Coronary artery (tissue), 2 donors: ENCODE measurements at regions not wholly inside any gene's neighbourhood (a gene's known extent, or its start where the extent isn't known, plus 50 kb on each side); places are given as distances from the start of the nearest gene placed in this dataset.

Experiments
- DNase-seq: peaks from one replicate; pipeline ENCODE4 v3.0.0-alpha.2; 2017; ENCODE audit warnings: low spot score
- H3K27ac ChIP-seq, 2 donors: fragments of 200-600 bp; sonication (generic); one replicate each; pipeline ENCODE4 v1.5.1; 2016 to 2019
- H3K4me3 ChIP-seq: fragments of 200-600 bp; sonication (generic); 2 replicates; pipeline ENCODE4 v1.5.1; 2016; ENCODE audit warnings: mild to moderate bottlenecking, moderate library complexity
- TF ChIP-seq, protein P1 (sequence below): fragments of 200-600 bp; sonication (generic); IDR thresholded peaks from one replicate; pipeline ENCODE4 v1.5.1; 2019; ENCODE audit warnings: antibody characterized with exemption

GRCh38 chr15:96600350-96600749, 269.9 kb downstream of the NR2F2 start:
- no peak for DNase-seq
- TF ChIP-seq, protein P1, sequence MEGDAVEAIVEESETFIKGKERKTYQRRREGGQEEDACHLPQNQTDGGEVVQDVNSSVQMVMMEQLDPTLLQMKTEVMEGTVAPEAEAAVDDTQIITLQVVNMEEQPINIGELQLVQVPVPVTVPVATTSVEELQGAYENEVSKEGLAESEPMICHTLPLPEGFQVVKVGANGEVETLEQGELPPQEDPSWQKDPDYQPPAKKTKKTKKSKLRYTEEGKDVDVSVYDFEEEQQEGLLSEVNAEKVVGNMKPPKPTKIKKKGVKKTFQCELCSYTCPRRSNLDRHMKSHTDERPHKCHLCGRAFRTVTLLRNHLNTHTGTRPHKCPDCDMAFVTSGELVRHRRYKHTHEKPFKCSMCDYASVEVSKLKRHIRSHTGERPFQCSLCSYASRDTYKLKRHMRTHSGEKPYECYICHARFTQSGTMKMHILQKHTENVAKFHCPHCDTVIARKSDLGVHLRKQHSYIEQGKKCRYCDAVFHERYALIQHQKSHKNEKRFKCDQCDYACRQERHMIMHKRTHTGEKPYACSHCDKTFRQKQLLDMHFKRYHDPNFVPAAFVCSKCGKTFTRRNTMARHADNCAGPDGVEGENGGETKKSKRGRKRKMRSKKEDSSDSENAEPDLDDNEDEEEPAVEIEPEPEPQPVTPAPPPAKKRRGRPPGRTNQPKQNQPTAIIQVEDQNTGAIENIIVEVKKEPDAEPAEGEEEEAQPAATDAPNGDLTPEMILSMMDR: no peak
- Histone ChIP-seq H3K27ac (no peak overlapping the region), H3K4me3 (no peak overlapping the region)

GRCh38 chr15:96606617-96607016, 276.1 kb downstream of the NR2F2 start:
- no peak for DNase-seq
- Histone ChIP-seq H3K4me3 (no peak overlapping the region), H3K27ac (no peak overlapping the region)
- TF ChIP-seq, protein P1: no peak

- no peak overlapping the region for H3K27ac ChIP-seq
- no peak for DNase-seq
- H3K4me3 ChIP-seq: no peak overlapping the region
- TF ChIP-seq, protein P1: no peak
These were observed 280.3 kb downstream of the NR2F2 start for GRCh38 chr15:96610757-96611156.

- TF ChIP-seq, protein P1: no peak
- H3K27ac ChIP-seq: no peak overlapping the region
- no peak overlapping the region for H3K4me3 ChIP-seq
- DNase-seq: no peak
These were observed 282.4 kb downstream of the NR2F2 start for GRCh38 chr15:96612917-96613316.

DNA sequence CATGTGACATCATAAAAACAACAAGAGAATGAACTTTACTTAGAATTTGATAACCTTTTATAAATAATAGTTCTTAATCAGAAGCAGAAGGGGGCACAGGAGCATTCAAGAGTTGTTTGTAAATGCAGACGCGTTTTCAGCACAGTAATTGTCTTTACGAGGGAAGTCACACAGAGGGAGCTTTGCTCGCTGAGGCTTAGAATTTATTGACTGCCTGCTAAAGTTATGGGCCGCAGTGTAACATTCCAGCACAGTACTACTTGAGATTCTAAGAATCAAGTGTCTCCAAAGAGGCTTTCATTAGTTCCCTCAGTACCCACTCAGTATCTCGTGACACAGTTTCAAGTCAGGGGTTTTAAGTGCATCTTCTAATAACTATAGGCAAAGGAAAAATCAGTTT, 288.7 kb downstream of the NR2F2 start:
- H3K4me3 ChIP-seq: no peak overlapping the region

DNA sequence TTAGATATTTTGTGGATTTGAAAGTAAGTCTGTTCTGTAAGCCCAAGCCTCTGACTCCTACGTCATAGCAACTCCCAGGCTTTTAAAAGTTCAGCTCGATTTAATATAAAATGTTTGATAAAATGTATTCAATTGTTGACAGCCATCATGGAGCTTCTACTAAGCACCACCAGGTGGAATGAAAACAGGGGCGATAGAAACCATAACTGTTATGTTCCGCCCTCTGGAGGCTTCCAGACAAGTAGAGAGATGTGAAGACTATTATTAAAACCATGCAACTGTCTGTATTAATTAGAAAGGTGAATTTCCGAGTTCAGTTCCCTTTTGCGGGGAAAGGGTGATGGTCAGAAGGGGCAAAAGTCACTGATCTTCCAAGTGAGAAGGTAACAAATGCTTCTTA, 292.2 kb downstream of the NR2F2 start:
- Histone ChIP-seq H3K27ac (no peak overlapping the region), H3K4me3 (no peak overlapping the region)
- no peak for DNase-seq
- TF ChIP-seq, protein P1: no peak

More for the DNA sequence above, 288.7 kb downstream of the NR2F2 start:
- TF ChIP-seq, protein P1: no peak
- no peak overlapping the region for H3K27ac ChIP-seq
- DNase-seq: no peak

GRCh38 chr15:96625256-96625655, 294.8 kb downstream of the NR2F2 start:
- DNase-seq: no peak
- H3K27ac ChIP-seq: no peak overlapping the region
- H3K4me3 ChIP-seq: no peak overlapping the region
- TF ChIP-seq, protein P1: no peak
